GM19351 (cell line): ENCODE measurements at regions not wholly inside any gene's neighbourhood (a gene's known extent, or its start where the extent isn't known, plus 50 kb on each side); places are given as distances from the start of the nearest gene placed in this dataset.

Experiments
- ATAC-seq: cut with Tn5 transposase; IDR thresholded peaks from one replicate; pipeline ENCODE4 v1.9.1; 2021; ENCODE audit warnings: mild to moderate bottlenecking, moderate library complexity; ENCODE audit not compliant: unreplicated experiment

GRCh38 chr2:107290041-107290440 lies 404.1 kb upstream of the ST6GAL2 start:
- ATAC-seq = no peak

GRCh38 chr2:107303964-107304363 lies 418.0 kb upstream of the ST6GAL2 start:
- no peak for ATAC-seq

GRCh38 chr2:107305966-107306365 lies 420.0 kb upstream of the ST6GAL2 start:
- ATAC-seq = no peak

GRCh38 chr2:107306881-107307280 lies 420.9 kb upstream of the ST6GAL2 start:
- no peak for ATAC-seq

GRCh38 chr2:107308835-107309234 lies 422.9 kb upstream of the ST6GAL2 start:
- no peak for ATAC-seq

GRCh38 chr2:107312240-107312639 lies 426.3 kb upstream of the ST6GAL2 start:
- ATAC-seq = no peak

GRCh38 chr2:107313316-107313715 lies 427.3 kb upstream of the ST6GAL2 start:
- no peak for ATAC-seq

GRCh38 chr2:107320881-107321280 lies 434.9 kb upstream of the ST6GAL2 start:
- no peak for ATAC-seq

GRCh38 chr2:107322416-107322815 lies 436.4 kb upstream of the ST6GAL2 start:
- no peak for ATAC-seq

GRCh38 chr2:107323946-107324565 lies 438.1 kb upstream of the ST6GAL2 start:
- ATAC-seq = no peak

- no peak for ATAC-seq
Measured at GRCh38 chr2:107325981-107326786, 440.2 kb upstream of the ST6GAL2 start.

GRCh38 chr2:107334306-107334705 lies 448.3 kb upstream of the ST6GAL2 start:
- ATAC-seq = no peak

- no peak for ATAC-seq
Measured at GRCh38 chr2:107336526-107336925, 450.6 kb upstream of the ST6GAL2 start.

- no peak for ATAC-seq
Measured at GRCh38 chr2:107337209-107337898, 451.4 kb upstream of the ST6GAL2 start.

- ATAC-seq = no peak
Measured at GRCh38 chr2:107338059-107338458, 452.1 kb upstream of the ST6GAL2 start.

- no peak for ATAC-seq
Measured at GRCh38 chr2:107338571-107338970, 452.6 kb upstream of the ST6GAL2 start.

- ATAC-seq = no peak
Measured at GRCh38 chr2:107340955-107341354, 455.0 kb upstream of the ST6GAL2 start.

- ATAC-seq = no peak
Measured at GRCh38 chr2:107349329-107349728, 463.4 kb upstream of the ST6GAL2 start.

GRCh38 chr2:107354175-107354574 lies 468.2 kb upstream of the ST6GAL2 start:
- ATAC-seq = no peak

GRCh38 chr2:107358362-107358761 lies 468.3 kb upstream of the RGPD4 start:
- ATAC-seq = no peak

- no peak for ATAC-seq
Measured at GRCh38 chr2:107359021-107359420, 467.7 kb upstream of the RGPD4 start.
